DOHH2 (cell line): ENCODE measurements at regions not wholly inside any gene's neighbourhood (a gene's known extent, or its start where the extent isn't known, plus 50 kb on each side); places are given as distances from the start of the nearest gene placed in this dataset.

ENCODE experiments used
- H3F3A ChIP-seq: fragments of 200-600 bp; sonication (generic), shearing (Covaris generic); 2 replicates; pipeline ENCODE4 v1.6.0; 2016; ENCODE audit warnings: antibody characterized with exemption, mild to moderate bottlenecking; ENCODE audit not compliant: control insufficient read depth, insufficient read depth
- H3K27ac ChIP-seq: fragments of 200-600 bp; sonication (generic); 2 replicates; pipeline ENCODE4 v1.5.1; 2014; ENCODE audit warnings: low read depth, mild to moderate bottlenecking, low read length, moderate library complexity
- H3K27me3 ChIP-seq: fragments of 200-600 bp; sonication (generic); 2 replicates; pipeline ENCODE4 v1.6.1; 2014; ENCODE audit warnings: mild to moderate bottlenecking, low read length, mixed read lengths; ENCODE audit not compliant: control insufficient read depth
- H3K36me3 ChIP-seq: fragments of 200-600 bp; sonication (generic); 2 replicates; pipeline ENCODE4 v1.6.1; 2014; ENCODE audit warnings: mild to moderate bottlenecking, low read length, moderate library complexity, mixed read lengths; ENCODE audit not compliant: control insufficient read depth
- H3K4me1 ChIP-seq: fragments of 200-600 bp; sonication (generic); 2 replicates; pipeline ENCODE4 v1.6.1; 2014; ENCODE audit warnings: mild to moderate bottlenecking, low read length, mixed read lengths; ENCODE audit not compliant: control insufficient read depth
- H3K4me2 ChIP-seq: fragments of 200-600 bp; sonication (generic); 2 replicates; pipeline ENCODE4 v1.6.0; 2014; ENCODE audit warnings: mild to moderate bottlenecking, low read length, moderate library complexity
- H3K4me3 ChIP-seq: fragments of 200-600 bp; sonication (generic); 2 replicates; pipeline ENCODE4 v1.5.1; 2014; ENCODE audit warnings: mild to moderate bottlenecking, low read length, mixed read lengths
- H3K79me2 ChIP-seq: fragments of 200-600 bp; sonication (generic); 2 replicates; pipeline ENCODE4 v1.6.1; 2014; ENCODE audit warnings: mild to moderate bottlenecking, low read length, mixed read lengths; ENCODE audit not compliant: control insufficient read depth
- H3K9me2 ChIP-seq: fragments of 200-600 bp; sonication (generic); replicated peaks from 2 replicates; pipeline ENCODE4 v1.6.1; 2014; ENCODE audit warnings: mild to moderate bottlenecking, low read length, mixed read lengths; ENCODE audit not compliant: control insufficient read depth
- H3K9me3 ChIP-seq: fragments of 200-600 bp; sonication (generic); 2 replicates; pipeline ENCODE4 v1.6.1; 2014; ENCODE audit warnings: antibody characterized with exemption, low read length, mixed read lengths; ENCODE audit not compliant: control insufficient read depth, insufficient read depth
- H4K20me1 ChIP-seq: fragments of 200-600 bp; sonication (generic); 2 replicates; pipeline ENCODE4 v1.6.0; 2014; ENCODE audit warnings: low read depth, mild to moderate bottlenecking, antibody characterized with exemption, low read length, moderate library complexity; ENCODE audit not compliant: control insufficient read depth, insufficient read depth
- CTCF ChIP-seq: fragments of 200-600 bp; sonication (generic); IDR thresholded peaks from one replicate; pipeline ENCODE4 v1.5.1; 2014; ENCODE audit warnings: antibody characterized with exemption, mild to moderate bottlenecking, low read depth, low read length; ENCODE audit not compliant: poor library complexity, severe bottlenecking
- EZH2phosphoT487 ChIP-seq: fragments of 200-600 bp; sonication (generic); IDR thresholded peaks from 2 replicates; pipeline ENCODE4 v1.6.1; 2017; ENCODE audit warnings: borderline replicate concordance, mild to moderate bottlenecking, antibody characterized with exemption, low read length, moderate library complexity, mixed read lengths

GRCh38 chr15:93144463-93145236, 55.6 kb upstream of the RGMA start:
- no peaks in the 10 kb centered on the region for H3K4me1 ChIP-seq
- no peaks in the 10 kb centered on the region for H3K9me2 ChIP-seq
- no peak overlapping the region for H3K27ac ChIP-seq
- H4K20me1 ChIP-seq = no peaks in the 10 kb centered on the region
- H3K36me3 ChIP-seq = no peaks in the 10 kb centered on the region
- H3K27me3 ChIP-seq = no peaks in the 10 kb centered on the region
- no peaks in the 10 kb centered on the region for H3K79me2 ChIP-seq
- no peak overlapping the region for H3K4me3 ChIP-seq
- no peak overlapping the region for H3K4me2 ChIP-seq
- no peaks in the 10 kb centered on the region for H3K9me3 ChIP-seq
- no peaks in the 10 kb centered on the region for H3F3A ChIP-seq
- TF ChIP-seq CTCF (no peak), EZH2phosphoT487 (no peak)

- Histone ChIP-seq H3K27me3 (no peaks in the 10 kb centered on the region), H3K36me3 (no peaks in the 10 kb centered on the region), H3F3A (no peaks in the 10 kb centered on the region), H3K4me2 (no peak overlapping the region), H3K9me3 (no peaks in the 10 kb centered on the region), H3K4me1 (no peaks in the 10 kb centered on the region), H3K27ac (no peak overlapping the region), H4K20me1 (no peaks in the 10 kb centered on the region), H3K79me2 (no peaks in the 10 kb centered on the region), H3K4me3 (no peak overlapping the region), H3K9me2 (no peaks in the 10 kb centered on the region)
- TF ChIP-seq EZH2phosphoT487 (no peak), CTCF (no peak)
Measured at GRCh38 chr15:93143186-93143585, 54.2 kb upstream of the RGMA start.

GRCh38 chr15:93141371-93141794, 52.4 kb upstream of the RGMA start:
- Histone ChIP-seq H4K20me1 (no peaks in the 10 kb centered on the region), H3K4me1 (no peaks in the 10 kb centered on the region), H3K9me2 (no peaks in the 10 kb centered on the region), H3F3A (no peaks in the 10 kb centered on the region), H3K4me3 (no peak overlapping the region), H3K27me3 (no peaks in the 10 kb centered on the region), H3K27ac (no peak overlapping the region), H3K4me2 (no peak overlapping the region), H3K36me3 (no peaks in the 10 kb centered on the region), H3K79me2 (no peaks in the 10 kb centered on the region), H3K9me3 (no peaks in the 10 kb centered on the region)
- no peak for TF ChIP-seq CTCF
- TF ChIP-seq EZH2phosphoT487 = no peak
